ENCODE measurements at regions not wholly inside any gene's neighbourhood (a gene's known extent, or its start where the extent isn't known, plus 50 kb on each side); places are given as distances from the start of the nearest gene placed in this dataset.

DNA sequence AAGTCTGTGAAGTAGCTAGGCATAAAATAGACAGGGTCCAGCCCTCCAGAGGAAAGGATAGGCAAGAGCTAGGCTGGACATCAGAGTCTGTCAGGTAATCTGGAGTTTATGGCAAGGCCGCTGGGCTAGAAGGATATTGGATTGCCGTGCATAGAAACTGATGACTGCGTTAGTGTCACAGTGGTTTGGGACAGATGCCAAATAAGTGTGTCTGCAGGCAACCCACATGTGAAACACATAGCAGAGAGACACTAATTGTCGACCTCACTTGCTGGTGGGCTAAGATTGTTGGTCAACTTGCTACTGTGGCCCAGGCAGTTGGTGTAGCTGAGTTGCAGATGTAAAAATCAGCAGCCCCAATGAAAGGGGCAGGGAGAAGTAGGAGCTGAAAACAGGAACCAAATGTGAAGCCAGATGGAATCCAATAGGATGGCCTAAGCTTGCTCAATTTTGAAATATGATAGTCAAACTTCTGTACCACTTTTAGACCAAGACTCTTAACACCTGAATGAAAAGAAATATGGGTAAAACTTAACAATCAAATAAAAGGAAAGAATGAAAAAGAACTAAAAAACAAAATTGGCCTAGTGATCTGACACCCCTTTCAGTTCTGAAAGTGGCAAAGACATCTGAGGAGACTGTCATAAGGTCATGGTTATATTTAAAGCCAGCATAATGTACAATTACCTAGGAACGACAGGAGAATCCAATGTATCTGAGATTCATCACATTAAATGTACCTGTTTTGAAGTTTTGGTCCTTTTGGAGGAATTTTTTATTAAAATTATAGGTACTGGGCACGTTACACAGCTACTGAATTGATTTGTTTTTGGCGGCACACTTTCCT, 243.3 kb upstream of the ACTBL2 start:
- Histone ChIP-seq H3K27me3 (no peaks in the 10 kb centered on the region), H3K4me1 (no peaks in the 10 kb centered on the region), H3K27ac (no peak overlapping the region), H3K4me3 (no peak overlapping the region), H3K36me3 (no peaks in the 10 kb centered on the region), H3K9me3 (peaks cover 0 to 8% of the 10 kb centered on the region in 2 donors)
- DNase-seq (ENCODE audit: low spot score) = no peak
- no peak for TF ChIP-seq CTCF (IDR thresholded peaks at IDR 0.05)

- Histone ChIP-seq H3K27ac (no peak overlapping the region), H3K27me3 (no peaks in the 10 kb centered on the region), H3K4me3 (no peak overlapping the region), H3K9me3 (peaks cover 0 to 8% of the 10 kb centered on the region in 2 donors), H3K36me3 (no peaks in the 10 kb centered on the region), H3K4me1 (no peaks in the 10 kb centered on the region)
- DNase-seq (ENCODE audit: low spot score) = no peak
- no peak for TF ChIP-seq CTCF (IDR thresholded peaks at IDR 0.05)
Observed at GRCh38 chr5:57724836-57725235, 242.2 kb upstream of the ACTBL2 start.

DNA sequence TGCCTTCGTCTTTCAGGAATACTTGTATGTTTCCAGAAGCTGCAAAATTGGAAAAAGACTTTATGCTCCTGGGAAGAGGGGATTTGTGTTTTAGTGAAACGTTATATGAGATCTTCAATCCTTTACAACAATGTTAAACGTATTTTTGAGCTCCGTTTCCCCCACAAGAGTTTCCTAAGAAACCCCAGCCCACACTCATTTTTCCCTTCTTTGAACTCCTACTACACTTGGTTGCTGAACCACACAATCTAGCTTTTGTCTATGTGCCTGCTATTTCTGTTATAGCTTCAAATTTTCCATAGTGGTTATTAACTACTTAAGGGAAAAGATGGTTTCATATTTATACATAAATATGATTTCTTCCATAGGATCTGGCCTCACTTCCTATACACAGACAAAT, 238.6 kb upstream of the ACTBL2 start:
- no peaks in the 10 kb centered on the region for H3K27me3 ChIP-seq
- H3K4me1 ChIP-seq = no peaks in the 10 kb centered on the region
- TF ChIP-seq CTCF (IDR thresholded peaks at IDR 0.05) = no peak
- no peak overlapping the region for H3K4me3 ChIP-seq
- DNase-seq (ENCODE audit: low spot score) = no peak
- no peaks in the 10 kb centered on the region for H3K9me3 ChIP-seq
- no peaks in the 10 kb centered on the region for H3K36me3 ChIP-seq
- H3K27ac ChIP-seq = no peak overlapping the region

DNA sequence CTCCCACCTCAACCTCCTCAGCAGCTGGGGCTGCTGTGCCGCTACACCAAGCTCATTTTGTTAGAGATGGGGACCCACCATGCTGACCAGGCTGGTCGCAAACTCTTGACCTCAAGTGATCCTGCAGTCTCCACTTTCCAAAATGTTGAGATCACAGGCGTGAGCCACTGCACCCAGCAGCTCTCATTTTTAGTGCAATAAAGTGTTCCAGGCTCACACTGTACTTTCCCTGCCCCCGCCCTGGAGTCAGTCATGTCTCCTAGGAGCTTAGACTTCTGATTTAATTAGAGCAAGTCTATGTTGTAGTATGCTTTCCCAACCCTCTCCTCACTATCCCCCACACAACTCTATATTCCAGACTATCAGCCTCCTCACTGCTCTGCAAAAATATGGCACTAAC, 238.0 kb upstream of the ACTBL2 start:
- Histone ChIP-seq H3K9me3 (no peaks in the 10 kb centered on the region), H3K36me3 (no peaks in the 10 kb centered on the region), H3K27me3 (no peaks in the 10 kb centered on the region), H3K4me3 (no peak overlapping the region), H3K4me1 (no peaks in the 10 kb centered on the region), H3K27ac (no peak overlapping the region)
- no peak for DNase-seq (ENCODE audit: low spot score)
- TF ChIP-seq CTCF (IDR thresholded peaks at IDR 0.05) = no peak

DNA sequence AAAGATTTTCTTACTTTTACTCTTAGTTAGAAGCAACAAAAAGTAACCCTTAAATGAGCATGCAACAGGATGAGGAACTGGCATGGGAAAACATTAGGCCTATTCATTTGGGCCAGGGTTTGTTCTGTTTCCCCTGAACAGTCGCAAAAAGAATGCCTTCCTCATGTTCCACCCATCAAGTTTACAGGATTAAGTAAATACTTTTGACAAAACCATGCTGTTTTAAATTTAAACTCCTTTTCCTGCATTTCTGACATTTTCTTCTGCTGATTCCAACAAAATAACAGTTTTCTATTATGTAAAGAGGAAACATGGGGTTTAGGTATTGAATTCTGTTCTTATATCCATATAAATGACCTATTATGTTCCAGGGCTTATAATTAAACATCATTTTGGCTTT, 236.6 kb upstream of the ACTBL2 start:
- Histone ChIP-seq H3K27me3 (no peaks in the 10 kb centered on the region), H3K4me3 (no peak overlapping the region), H3K4me1 (no peaks in the 10 kb centered on the region), H3K9me3 (no peaks in the 10 kb centered on the region), H3K27ac (no peak overlapping the region), H3K36me3 (no peaks in the 10 kb centered on the region)
- no peak for DNase-seq (ENCODE audit: low spot score)
- no peak for TF ChIP-seq CTCF (IDR thresholded peaks at IDR 0.05)

GRCh38 chr5:57718155-57718554, 235.5 kb upstream of the ACTBL2 start:
- no peak overlapping the region for H3K27ac ChIP-seq
- H3K4me1 ChIP-seq = no peaks in the 10 kb centered on the region

More at GRCh38 chr5:57718155-57718554, 235.5 kb upstream of the ACTBL2 start:
- Histone ChIP-seq H3K27me3 (no peaks in the 10 kb centered on the region), H3K9me3 (no peaks in the 10 kb centered on the region), H3K4me3 (no peak overlapping the region), H3K36me3 (no peaks in the 10 kb centered on the region)
- DNase-seq (ENCODE audit: low spot score) = no peak
- no peak for TF ChIP-seq CTCF (IDR thresholded peaks at IDR 0.05)
